NCI-H345 treated with DMSO at 0.1 percent for 48 hours (cell line): ENCODE measurements at regions not wholly inside any gene's neighbourhood (a gene's known extent, or its start where the extent isn't known, plus 50 kb on each side); places are given as distances from the start of the nearest gene placed in this dataset.

Experiments
- DNase-seq: peaks from one replicate; lab custom pipeline; 2025; ENCODE audit not compliant: unreplicated experiment; lab: John Stamatoyannopoulos, UW

DNA sequence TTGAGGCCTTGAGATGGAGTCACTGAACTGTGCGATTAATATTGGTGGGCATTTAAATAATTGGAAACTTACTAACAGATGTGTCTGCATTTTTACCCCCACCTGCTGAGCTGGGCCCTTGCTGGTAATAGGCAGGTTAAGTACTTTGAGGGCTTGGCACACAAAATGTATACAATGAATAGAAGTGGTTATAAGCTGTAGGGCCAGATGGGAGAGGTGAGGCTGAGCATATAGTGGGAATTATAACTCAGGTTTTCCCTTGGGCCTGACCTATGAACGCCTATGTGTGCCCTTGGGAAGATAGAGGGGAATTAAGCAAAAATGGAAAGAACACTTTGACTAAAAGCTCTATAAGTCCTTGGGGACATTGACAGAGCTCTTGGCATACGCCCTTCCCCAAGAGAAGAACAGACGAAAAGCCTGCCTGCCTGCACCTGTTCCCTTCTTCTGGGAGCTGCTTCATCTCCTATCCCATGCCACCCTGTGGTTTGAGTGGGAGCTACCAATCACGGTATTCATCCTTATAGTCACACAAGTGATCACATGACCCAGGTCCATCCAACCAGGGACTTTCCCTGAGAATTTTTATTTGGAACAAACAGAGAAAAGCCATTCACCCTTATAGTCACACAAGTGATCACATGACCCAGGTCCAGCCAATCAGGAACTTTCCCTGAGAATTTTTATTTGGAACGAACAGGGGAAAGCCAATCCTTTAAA lies 260.7 kb upstream of the CSF3R start:
- peak; percentile 70 for DNase-seq

DNA sequence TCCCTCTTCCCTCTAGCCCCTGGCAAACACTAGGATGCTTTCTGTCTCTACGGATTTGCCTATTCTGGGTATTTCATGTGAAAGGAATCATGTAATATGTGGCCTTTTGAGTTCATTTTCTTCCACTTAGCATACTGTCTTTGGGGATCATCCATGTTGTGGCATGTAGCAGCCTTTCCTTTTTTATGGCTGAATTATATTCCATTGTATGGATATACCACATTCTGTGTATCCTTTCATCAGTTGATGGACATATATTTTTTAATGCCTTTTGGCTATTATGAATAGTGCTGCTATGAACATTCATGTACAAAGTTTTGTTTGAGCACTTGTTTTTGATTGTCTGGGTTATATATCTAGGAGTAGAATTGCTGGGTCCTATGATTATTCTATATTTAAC lies 258.4 kb upstream of the CSF3R start:
- DNase-seq = no peak

DNA sequence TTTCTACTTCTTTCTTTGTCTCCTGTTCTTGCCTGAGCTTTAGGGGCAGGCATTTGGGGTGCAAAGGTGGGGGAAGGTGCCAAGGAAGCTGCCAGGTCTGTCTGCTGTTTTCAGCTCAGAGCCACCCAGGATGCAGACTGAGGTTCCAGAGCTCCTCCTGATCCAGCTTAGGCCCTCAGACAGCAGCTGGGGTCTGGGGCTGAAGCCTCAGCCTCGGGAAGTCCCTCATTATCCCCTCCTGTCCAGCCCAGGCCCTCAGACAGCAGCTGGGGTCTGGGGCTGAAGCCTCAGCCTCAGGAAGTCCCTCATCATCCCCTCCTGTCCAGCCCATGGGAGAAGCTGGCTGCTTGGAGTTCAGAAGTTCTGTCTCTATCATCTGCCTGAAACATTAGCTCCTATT lies 257.7 kb upstream of the CSF3R start:
- DNase-seq = no peak

DNA sequence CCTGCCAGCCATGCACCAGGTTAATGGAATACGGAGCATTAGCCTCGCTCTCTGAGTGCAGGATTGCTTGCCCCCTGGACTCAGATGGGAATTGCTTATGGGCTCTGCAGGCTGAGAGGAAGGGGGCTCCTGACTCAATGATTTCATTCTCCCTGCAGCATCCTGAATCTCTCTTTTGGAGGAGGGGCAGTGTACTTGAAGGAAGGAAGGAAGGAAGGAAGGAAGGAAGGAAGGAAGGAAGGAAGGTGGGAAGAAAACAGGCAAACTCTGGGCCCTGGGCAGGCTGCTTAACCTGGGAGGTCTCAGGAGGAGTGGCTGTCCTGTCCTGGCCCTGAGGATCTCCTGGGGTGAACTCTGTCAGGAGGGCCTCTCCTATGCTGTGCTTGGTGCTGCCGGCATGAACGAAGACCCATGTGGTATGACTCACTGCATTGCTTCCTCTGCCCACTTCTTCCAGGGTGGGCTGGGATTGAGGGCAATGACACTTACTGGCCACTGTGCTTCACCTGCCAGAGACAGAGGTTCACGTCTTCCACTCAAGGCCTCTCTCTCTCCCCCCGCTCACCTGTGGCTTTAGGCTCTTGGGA lies 257.1 kb upstream of the CSF3R start:
- DNase-seq = no peak

DNA sequence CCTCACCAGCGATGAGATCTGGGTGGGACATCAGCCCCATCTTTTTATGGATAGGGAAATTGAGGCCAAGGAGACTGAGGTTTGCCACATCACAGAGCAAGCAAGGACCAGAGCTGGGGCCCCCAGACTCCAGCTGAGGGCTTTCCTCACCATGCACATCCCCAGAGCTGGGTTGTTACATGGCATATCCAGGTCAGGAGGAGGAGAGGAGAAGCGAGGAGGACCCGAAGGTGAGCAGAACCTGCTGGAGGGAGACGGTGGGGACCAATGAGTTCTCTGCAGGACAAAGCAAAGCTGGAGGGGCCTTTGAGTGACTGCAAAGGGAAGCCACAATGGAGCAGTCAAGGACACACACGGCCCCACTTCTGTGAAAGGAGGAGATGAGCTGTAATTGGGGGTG lies 255.5 kb upstream of the CSF3R start:
- DNase-seq = no peak

DNA sequence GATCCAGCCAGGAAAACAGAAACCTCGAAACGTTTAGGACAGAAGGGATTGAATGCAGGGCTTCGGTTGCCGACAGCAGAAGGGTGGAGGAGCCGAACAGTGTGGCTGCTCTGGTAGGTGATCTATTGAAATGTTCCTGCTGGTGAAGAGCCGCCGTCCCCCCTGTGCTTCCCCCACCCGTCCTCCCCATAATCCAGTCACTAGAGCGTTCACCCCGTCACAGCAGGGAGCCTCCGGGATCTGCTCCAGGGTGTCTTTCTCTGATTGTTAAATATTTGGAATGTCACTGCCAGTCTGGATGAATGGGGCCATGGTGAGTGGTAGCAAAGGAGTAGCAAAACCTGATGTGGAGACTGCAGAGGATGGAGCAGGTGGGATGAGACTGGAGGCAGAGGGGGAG lies 255.1 kb upstream of the CSF3R start:
- DNase-seq = peak; percentile 70

DNA sequence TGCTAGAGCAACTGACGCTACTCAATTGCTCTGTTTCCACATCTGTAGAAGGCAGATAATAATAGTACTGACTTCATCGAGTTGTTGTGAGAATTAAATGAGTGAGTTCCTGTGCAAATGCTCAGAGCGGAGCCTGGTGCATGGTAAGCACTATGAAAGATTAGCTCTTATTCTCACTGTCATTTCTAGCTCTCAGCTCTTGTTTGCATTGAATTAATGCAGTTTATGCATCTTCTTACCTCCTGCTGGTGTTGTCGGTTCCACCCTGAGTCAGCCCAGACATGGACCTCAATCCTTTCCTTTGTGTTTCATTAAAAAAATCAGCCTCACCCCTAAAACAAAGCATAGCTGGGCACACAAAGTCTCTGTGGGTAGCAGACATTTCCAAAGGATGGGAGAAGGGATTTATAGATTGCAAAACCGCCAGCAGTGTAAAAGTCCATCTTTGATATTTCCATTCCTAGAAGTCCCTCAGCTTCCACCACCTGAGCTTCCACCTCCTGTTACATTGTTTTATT lies 254.4 kb upstream of the CSF3R start:
- no peak for DNase-seq

DNA sequence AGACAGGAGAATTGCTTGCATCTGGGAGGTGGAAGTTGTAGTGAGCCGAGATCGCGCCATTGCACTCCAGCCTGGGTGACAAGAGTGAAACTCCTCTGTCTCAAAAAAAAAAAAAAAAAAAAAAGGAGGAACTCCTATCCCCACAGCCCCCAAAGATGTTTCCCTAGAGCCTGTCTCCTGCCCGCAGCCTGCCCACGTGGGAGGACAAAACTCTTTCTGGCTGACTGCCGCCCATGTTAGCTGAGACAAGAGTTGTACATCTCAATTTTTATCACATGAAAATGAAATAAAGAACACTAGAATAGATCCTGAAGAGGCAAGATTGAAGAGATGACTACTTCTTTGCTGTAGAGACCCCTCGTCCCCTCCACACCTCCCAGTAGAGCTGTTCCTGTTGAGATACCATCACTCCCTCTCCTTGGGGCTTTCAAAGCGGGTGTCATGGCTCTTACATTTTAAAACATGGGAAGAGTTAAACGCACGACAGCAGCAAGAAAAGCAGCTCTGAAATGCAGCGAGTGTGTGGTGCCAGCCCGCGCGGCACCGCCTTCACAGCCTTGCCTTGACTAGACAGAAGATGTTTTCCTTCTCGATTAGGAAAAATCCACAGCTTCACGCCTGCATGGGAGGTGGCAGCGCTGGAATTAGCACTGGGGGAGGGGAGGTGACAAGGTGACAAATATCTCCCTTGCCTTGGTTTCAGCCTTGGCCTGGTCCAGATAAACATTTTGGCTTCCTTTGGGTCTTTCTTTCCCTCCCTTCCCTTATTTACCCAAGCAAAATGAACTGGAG lies 253.4 kb upstream of the CSF3R start:
- no peak for DNase-seq

DNA sequence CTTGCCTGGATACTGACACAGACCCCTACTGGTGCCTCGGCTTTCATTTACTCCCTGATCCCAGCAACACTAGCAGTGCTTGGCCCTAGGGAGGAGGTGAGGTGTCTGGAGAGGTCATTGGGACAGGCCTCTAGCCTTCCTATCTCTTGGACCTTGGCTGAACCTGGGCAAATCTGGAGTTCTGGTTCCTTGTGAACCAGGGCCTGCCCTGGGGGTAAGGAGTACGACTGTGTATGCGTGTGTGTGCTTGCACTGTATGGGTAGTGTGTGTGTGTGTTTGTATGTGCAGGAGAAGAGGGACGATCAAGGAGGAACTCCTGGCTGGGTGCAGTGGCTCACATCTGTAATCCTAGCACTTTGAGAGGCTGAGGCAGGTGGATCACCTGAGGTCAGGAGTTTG lies 252.7 kb upstream of the CSF3R start:
- DNase-seq = no peak

DNA sequence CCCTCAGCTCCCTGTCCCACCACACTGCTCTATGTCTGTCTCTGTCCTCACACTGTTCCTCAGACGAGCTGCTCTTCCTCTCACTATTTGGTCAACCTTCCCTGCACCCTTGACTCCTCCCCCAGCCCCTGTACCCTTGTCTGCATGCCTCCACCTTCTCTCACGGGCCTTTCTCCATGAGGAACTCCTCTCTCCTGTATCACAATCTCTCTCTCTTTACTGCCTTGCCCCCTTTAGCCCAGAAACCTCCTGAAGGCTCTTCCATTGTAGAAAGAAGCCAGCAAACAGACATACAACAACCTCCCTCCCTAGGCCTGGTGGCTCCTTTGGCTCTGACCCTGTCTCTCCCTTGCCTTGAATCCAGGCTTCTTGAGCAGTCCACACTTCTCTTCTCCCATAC lies 251.6 kb upstream of the CSF3R start:
- DNase-seq = no peak

DNA sequence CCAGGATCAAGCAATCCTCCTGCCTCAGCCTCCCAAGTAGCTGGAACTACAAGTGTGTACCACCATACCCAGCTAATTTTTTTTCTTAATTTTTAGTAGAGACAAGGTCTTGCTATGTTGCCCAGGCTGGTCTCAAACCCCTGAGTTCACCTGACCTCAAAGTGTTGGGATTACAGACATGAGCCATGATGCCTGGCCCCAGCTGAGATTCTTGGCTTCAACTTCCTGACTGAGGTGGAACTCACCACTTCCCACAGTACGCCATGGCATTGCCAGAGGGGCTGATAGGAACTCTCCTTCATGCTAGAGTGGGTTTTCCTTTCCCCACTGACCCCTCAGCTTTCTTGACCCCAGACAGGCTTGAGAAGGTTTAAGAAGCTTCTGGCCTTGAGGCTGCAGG lies 251.0 kb upstream of the CSF3R start:
- DNase-seq = no peak

DNA sequence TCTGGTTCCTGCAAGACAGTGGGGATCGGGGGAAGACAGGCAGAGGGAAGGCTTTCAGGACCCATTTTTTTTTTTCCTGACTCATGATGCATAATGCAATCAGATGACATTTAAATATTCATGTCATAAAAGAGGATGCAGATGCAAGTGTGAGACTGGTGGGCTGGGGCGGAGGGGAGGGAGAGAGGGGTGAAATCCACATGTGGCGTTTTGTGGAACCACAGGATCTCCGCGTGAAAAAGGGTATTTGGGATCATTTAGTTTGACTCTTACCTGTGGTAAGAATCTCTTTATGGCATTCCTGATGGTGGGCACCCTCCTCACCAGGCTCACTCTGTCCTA lies 249.3 kb upstream of the CSF3R start:
- no peak for DNase-seq

DNA sequence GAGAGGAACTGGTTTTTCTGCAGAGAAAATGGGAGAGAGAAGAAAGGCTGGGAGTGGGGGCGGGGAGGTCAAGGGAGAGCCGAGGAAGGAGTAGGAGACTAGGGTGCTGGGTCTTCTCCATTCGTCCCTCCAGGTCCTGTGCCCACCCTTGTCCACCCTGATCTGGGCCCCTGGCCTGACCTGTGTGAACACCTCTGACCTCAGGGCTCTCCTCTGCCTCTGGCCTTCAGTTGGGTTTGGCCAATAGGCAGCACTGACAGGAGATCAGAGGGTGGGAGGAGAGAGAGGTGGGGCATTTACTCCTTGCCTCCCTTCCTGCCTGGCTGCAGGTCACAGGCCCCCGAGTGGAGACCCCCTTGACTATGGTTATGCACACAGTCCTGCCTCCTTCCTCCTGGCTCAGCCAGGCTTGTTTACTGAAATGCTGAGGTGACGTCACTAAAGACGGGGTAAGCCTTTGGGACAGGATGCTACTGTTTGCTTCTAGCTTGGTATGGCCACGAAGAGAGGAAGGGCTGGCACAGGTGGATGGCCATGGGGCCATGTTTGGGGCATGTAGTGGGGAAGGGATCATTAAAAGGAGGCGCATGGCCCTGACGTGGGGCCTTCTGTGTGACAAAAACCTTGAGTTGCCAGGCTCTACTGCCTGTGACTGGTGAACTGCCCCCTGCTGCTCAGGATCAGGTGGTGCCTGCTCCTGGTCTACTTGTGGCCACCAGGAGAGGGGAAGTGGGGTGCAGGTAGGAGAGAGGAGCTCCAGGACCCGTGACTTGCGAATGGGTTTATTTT lies 248.7 kb upstream of the CSF3R start:
- no peak for DNase-seq

DNA sequence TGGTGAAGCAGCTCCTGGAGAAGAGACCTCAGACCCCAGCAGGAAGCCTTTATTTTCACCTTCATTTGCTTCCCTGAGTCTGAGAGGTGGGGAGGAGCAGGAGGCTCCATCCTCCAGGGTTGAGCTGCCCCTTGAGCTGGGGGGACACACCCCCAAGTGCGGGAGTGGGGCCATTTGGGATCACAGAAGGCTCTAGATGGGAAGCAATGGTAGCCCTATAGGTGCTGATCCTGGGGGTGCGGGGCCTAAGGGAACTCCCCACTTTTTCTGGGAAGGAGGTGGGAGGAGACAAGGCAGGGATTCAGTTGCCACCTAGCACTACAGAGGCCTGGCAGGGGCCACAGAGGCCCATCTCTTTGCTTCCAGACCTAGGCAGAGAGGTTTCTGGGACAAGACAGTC lies 247.9 kb upstream of the CSF3R start:
- DNase-seq = no peak

DNA sequence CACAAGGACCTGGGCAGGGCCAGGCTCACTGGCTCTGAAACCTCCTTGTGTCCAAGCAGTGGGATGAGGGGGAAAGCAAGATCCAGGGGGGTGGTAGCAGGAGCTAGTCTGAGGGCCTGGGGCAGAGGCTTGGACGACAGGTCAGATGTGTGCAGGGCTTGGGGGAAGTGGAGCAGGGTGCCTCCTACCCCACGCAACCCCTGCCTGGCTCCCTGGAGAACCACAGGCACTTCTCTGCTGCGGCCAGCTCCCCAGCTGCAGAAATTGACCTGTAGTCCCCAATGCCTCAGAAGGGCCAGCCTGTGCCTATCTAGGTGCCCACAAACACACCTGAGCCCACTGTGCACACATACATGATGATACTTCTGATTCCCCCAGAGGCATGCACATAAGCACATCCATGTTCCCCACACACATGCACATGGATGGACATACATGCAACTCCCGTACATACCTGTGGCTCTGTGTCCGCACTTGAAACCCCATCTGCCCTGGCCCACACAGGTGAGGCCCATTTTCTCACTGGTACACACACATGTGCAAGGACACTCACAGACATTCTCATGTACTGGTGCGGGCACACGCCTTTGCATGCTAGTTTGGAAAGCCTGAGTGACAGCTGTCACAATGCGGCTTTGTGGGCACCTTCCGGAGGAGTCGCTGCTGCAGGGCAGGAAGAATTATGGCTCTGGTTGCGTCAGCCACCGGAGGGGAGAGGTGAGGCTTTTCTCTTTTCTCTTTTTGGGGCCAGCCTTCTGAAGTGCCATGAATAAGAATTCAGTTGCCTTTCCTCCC lies 247.2 kb upstream of the CSF3R start:
- DNase-seq = no peak

DNA sequence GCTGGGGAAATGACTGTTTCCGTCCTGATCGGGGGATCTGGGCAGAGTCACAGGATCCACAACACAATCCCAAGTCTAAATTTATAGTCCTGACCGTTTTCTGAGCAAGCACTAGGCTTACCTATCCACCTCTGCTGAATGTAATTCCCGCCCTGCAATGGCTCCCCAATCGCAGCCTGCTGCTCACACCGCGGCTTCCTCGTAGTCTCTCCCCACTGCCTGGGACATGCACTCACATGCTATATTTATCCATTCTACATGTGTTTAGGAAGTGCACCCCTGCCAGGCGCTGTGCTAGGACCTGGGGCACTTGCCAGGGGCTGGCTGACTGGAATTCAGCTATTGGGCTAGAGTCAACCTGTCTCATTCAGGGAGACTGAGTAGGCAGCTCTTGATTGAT lies 246.6 kb upstream of the CSF3R start:
- DNase-seq = no peak

DNA sequence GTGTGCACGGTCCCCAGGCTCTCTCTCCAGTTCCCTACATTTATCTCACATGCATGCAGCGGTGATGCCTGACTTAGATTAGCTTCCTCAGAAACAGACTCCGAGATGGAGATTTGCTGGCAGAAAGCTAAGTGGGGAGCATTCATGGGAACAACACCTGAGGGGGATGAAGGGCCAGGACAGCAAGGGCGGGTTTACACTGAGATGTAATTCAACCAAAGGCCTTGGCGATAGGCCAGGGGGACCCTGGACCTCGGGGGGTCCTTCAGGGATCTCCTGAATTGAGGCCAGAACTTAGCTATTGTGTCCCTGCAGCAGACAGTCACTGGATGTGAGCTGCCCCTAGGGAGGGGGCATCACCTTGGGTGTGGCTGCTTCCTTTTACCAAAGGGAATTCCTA lies 246.1 kb upstream of the CSF3R start:
- no peak for DNase-seq

DNA sequence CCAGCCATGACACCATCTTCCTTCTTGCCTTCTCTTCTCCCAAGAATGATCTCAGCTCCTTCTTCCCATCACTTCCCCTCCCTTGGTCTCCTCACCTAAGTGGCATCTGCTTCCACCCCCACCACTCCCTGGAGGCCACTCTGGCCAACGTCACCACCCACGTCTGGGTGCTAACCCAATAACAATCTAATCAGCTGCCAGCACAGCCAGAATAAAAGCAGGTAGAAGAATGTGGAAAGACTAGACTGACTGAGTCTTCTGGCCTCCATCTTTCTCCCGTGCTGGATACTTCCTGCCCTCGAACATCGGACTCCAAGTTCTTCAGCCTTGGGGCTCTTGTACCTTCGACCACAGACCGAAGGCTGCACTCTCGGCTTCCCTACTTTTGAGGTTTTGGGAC lies 245.3 kb upstream of the CSF3R start:
- no peak for DNase-seq

DNA sequence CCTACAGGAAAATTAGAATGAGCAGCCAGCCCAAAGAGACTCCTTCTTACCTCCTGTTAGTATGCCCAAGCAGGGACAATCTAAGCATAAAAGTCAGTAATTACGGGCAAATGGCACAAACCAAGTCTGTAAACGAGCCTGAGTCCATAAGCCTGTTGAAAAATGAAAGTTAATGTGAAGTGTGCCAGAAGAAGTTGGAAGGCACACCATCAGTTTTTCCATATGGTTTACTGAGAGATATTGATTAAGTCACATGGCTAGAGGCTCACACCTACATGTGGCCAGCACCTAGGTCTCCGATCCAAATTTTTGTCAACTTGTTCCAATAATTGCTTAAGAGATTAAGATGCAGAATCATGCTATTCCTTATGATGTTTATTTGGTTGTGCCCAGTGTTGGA lies 242.4 kb upstream of the CSF3R start:
- no peak for DNase-seq

DNA sequence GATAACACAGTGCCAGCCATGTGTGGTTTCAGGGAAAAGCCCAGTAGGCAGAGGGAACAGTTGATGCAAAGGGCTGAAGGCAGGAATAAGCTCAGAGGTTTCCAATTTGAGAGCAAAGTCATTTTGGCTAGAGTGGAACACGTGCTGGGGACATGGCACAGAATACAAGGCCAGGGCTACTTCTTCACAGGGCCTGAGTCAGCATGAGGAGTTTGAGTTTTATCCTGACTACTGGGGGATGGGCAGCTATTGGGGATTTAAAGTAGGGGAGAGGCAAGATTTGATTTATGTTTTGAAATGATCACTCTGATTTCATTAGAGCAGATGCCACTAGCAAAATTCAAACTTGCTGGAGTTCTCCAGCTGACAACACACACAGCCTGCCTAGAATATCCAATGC lies 241.1 kb upstream of the CSF3R start:
- DNase-seq = no peak

DNA sequence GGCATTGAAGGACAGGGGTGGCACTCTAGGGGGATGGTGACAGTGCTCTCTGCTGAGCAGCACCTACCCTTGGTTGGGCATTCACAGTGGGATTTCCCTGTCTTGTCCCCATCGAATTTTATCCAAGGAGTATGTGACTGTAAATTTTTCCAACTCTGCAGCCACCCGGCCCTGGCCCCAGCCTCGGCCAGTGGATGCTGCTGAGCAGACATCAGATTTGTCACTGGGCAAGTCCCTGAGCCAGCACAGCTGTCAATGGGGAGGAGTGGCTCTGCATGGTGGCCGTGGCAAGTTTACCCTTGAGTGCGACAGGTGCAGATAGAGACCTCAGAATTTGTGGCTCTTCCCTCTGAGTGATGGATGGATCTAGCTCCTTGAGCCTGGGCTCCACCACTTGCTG lies 240.2 kb upstream of the CSF3R start:
- DNase-seq = no peak
